Hepatocyte (in vitro differentiated cells): ENCODE measurements at regions not wholly inside any gene's neighbourhood (a gene's known extent, or its start where the extent isn't known, plus 50 kb on each side); places are given as distances from the start of the nearest gene placed in this dataset.

Experiments
- CTCF ChIP-seq: fragments of 200-600 bp; sonication (generic); IDR thresholded peaks from 2 replicates; pipeline ENCODE4 v1.5.1; 2016; ENCODE audit warnings: antibody characterized with exemption, mild to moderate bottlenecking; ENCODE audit not compliant: poor library complexity
- EZH2 ChIP-seq: fragments of 200-600 bp; sonication (generic); IDR thresholded peaks from 2 replicates; pipeline ENCODE4 v1.6.1; 2016; ENCODE audit warnings: antibody characterized with exemption, mild to moderate bottlenecking, borderline replicate concordance
- EZH2phosphoT487 ChIP-seq: fragments of 200-600 bp; sonication (generic); IDR thresholded peaks from one replicate; pipeline ENCODE4 v1.6.1; 2018; ENCODE audit warnings: antibody characterized with exemption, mild to moderate bottlenecking, low read depth, moderate library complexity; ENCODE audit not compliant: unreplicated experiment, severe bottlenecking

GRCh38 chr22:27488456-27489177, 312.9 kb downstream of the MN1 start:
- TF ChIP-seq CTCF (peak; percentile 18), EZH2phosphoT487 (no peak), EZH2 (no peak)
